NCI-H446 treated with DMSO at 0.1 percent for 48 hours (cell line): ENCODE measurements at regions not wholly inside any gene's neighbourhood (a gene's known extent, or its start where the extent isn't known, plus 50 kb on each side); places are given as distances from the start of the nearest gene placed in this dataset.

Experiments
- DNase-seq: peaks from one replicate; lab custom pipeline; 2025; lab: John Stamatoyannopoulos, UW

GRCh38 chr12:92496790-92497189 lies 206.0 kb upstream of the PLEKHG7 start:
- no peak for DNase-seq

GRCh38 chr12:92495108-92495507 lies 207.7 kb upstream of the PLEKHG7 start:
- DNase-seq = no peak

- no peak for DNase-seq
These were observed 209.0 kb upstream of the PLEKHG7 start for GRCh38 chr12:92493816-92494215.

GRCh38 chr12:92492995-92493394 lies 209.8 kb upstream of the PLEKHG7 start:
- no peak for DNase-seq

GRCh38 chr12:92492291-92492690 lies 210.5 kb upstream of the PLEKHG7 start:
- DNase-seq = no peak

GRCh38 chr12:92489781-92490180 lies 213.0 kb upstream of the PLEKHG7 start:
- no peak for DNase-seq

GRCh38 chr12:92488735-92489134 lies 214.1 kb upstream of the PLEKHG7 start:
- no peak for DNase-seq

GRCh38 chr12:92487138-92487485 lies 215.7 kb upstream of the PLEKHG7 start:
- DNase-seq = no peak

- DNase-seq = no peak
These were observed 216.2 kb upstream of the PLEKHG7 start for GRCh38 chr12:92486443-92487137.

- no peak for DNase-seq
These were observed 217.1 kb upstream of the PLEKHG7 start for GRCh38 chr12:92485351-92486348.

- no peak for DNase-seq
These were observed 220.2 kb upstream of the PLEKHG7 start for GRCh38 chr12:92482599-92482998.

- DNase-seq = no peak
These were observed 221.7 kb upstream of the PLEKHG7 start for GRCh38 chr12:92481066-92481465.

GRCh38 chr12:92478692-92479091 lies 224.1 kb upstream of the PLEKHG7 start:
- DNase-seq = no peak

GRCh38 chr12:92476844-92477243 lies 225.9 kb upstream of the PLEKHG7 start:
- DNase-seq = no peak

GRCh38 chr12:92473564-92473963 lies 229.2 kb upstream of the PLEKHG7 start:
- DNase-seq = no peak

- no peak for DNase-seq
These were observed 230.6 kb upstream of the PLEKHG7 start for GRCh38 chr12:92472201-92472600.

- no peak for DNase-seq
These were observed 231.2 kb upstream of the PLEKHG7 start for GRCh38 chr12:92471551-92471950.

- DNase-seq = no peak
These were observed 232.2 kb upstream of the PLEKHG7 start for GRCh38 chr12:92470608-92471021.

- DNase-seq = no peak
These were observed 233.0 kb upstream of the PLEKHG7 start for GRCh38 chr12:92469837-92470236.

- no peak for DNase-seq
These were observed 234.3 kb upstream of the PLEKHG7 start for GRCh38 chr12:92468358-92469020.

GRCh38 chr12:92467886-92468285 lies 234.9 kb upstream of the PLEKHG7 start:
- DNase-seq = no peak
